Neural cell (in vitro differentiated cells): ENCODE measurements at regions not wholly inside any gene's neighbourhood (a gene's known extent, or its start where the extent isn't known, plus 50 kb on each side); places are given as distances from the start of the nearest gene placed in this dataset.

ENCODE experiments used
- H2AFZ ChIP-seq: fragments of 200-600, 300-800 bp; sonication (generic), shearing (Covaris generic); 2 replicates; pipeline ENCODE4 v1.6.0; 2014; ENCODE audit warnings: low read depth, mild to moderate bottlenecking, antibody characterized with exemption, low read length, moderate library complexity
- H3F3A ChIP-seq: fragments of 200-600 bp; shearing (Covaris generic); 2 replicates; pipeline ENCODE4 v1.6.1; 2016; ENCODE audit warnings: mild to moderate bottlenecking, moderate library complexity, mixed read lengths, antibody characterized with exemption, low read length; ENCODE audit not compliant: insufficient read depth, poor library complexity, severe bottlenecking
- H3K27ac ChIP-seq: fragments of 200-600, 300-800 bp; sonication (generic), shearing (Covaris generic); 2 replicates; pipeline ENCODE4 v1.5.1; 2014; ENCODE audit warnings: mild to moderate bottlenecking, low read length, moderate library complexity
- H3K27me3 ChIP-seq: fragments of 300-800, 200-600 bp; sonication (generic), shearing (Covaris generic); 2 replicates; pipeline ENCODE4 v1.6.0; 2014; ENCODE audit warnings: mild to moderate bottlenecking, low read depth, low read length, moderate library complexity; ENCODE audit not compliant: insufficient read depth
- H3K36me3 ChIP-seq: fragments of 300-800, 200-600 bp; sonication (generic), shearing (Covaris generic); 2 replicates; pipeline ENCODE4 v1.5.1; 2014; ENCODE audit warnings: mild to moderate bottlenecking, antibody characterized with exemption, low read length, moderate library complexity; ENCODE audit not compliant: insufficient read depth
- H3K4me2 ChIP-seq: fragments of 300-800, 200-600 bp; sonication (generic), shearing (Covaris generic); 2 replicates; pipeline ENCODE4 v1.6.0; 2014; ENCODE audit warnings: mild to moderate bottlenecking, low read length
- H3K4me3 ChIP-seq: fragments of 300-800, 200-600 bp; sonication (generic), shearing (Covaris generic); 2 replicates; pipeline ENCODE4 v1.5.1; 2014; ENCODE audit warnings: mild to moderate bottlenecking, low read length, moderate library complexity
- H3K79me2 ChIP-seq: fragments of 200-600 bp; shearing (Covaris generic); replicated peaks from 2 replicates; pipeline ENCODE4 v1.6.0; 2014; ENCODE audit warnings: mild to moderate bottlenecking, low read length, moderate library complexity; ENCODE audit not compliant: insufficient read depth
- H3K9ac ChIP-seq: fragments of 300-800, 200-600 bp; sonication (generic), shearing (Covaris generic); 2 replicates; pipeline ENCODE4 v1.6.1; 2016; ENCODE audit warnings: mild to moderate bottlenecking, low read length, mixed read lengths
- H3K9me2 ChIP-seq: fragments of 200-600 bp; shearing (Covaris generic); 2 replicates; pipeline ENCODE4 v1.6.1; 2016; ENCODE audit warnings: mild to moderate bottlenecking, low read length, mixed read lengths; ENCODE audit not compliant: insufficient read depth
- H3K9me3 ChIP-seq: fragments of 200-600, 300-800 bp; sonication (generic), shearing (Covaris generic); 2 replicates; pipeline ENCODE4 v1.6.1; 2016; ENCODE audit warnings: mild to moderate bottlenecking, mixed run types, low read length, moderate library complexity, mixed read lengths
- H4K20me1 ChIP-seq: fragments of 200-600 bp; shearing (Covaris generic); 2 replicates; pipeline ENCODE4 v1.6.1; 2016; ENCODE audit warnings: mild to moderate bottlenecking, mixed run types; ENCODE audit not compliant: insufficient read depth
- EP300 ChIP-seq: fragments of 450-650 bp; conservative IDR thresholded peaks from 2 replicates; pipeline ENCODE4 v1.6.1; 2014; ENCODE audit warnings: antibody characterized with exemption, mild to moderate bottlenecking, moderate library complexity; ENCODE audit not compliant: poor library complexity, severe bottlenecking
- EZH2 ChIP-seq: fragments of 200-600, 300-800 bp; shearing (Covaris generic), sonication (generic); IDR thresholded peaks from 2 replicates; pipeline ENCODE4 v1.6.1; 2014; ENCODE audit warnings: antibody characterized with exemption, low read length, borderline replicate concordance, mild to moderate bottlenecking; ENCODE audit not compliant: insufficient read depth, poor library complexity, severe bottlenecking
- MXI1 ChIP-seq: fragments of 450-650 bp; conservative IDR thresholded peaks from 2 replicates; pipeline ENCODE4 v1.6.1; 2014; ENCODE audit warnings: antibody characterized with exemption, mild to moderate bottlenecking; ENCODE audit not compliant: poor library complexity, severe bottlenecking
- POLR2AphosphoS5 ChIP-seq: IDR thresholded peaks from 2 replicates; pipeline ENCODE4 v1.6.1; 2012
- RAD21 ChIP-seq: fragments of 450-650 bp; conservative IDR thresholded peaks from 2 replicates; pipeline ENCODE4 v1.6.1; 2014; ENCODE audit warnings: antibody characterized with exemption, mild to moderate bottlenecking, moderate library complexity
- REST ChIP-seq: IDR thresholded peaks from 2 replicates; pipeline ENCODE4 v1.6.1; 2012; ENCODE audit warnings: borderline replicate concordance
- SMC3 ChIP-seq: fragments of 450-650 bp; conservative IDR thresholded peaks from 2 replicates; pipeline ENCODE4 v1.6.1; 2014; ENCODE audit warnings: antibody characterized with exemption, mild to moderate bottlenecking, moderate library complexity; ENCODE audit not compliant: poor library complexity
- TAF1 ChIP-seq: IDR thresholded peaks from 2 replicates; pipeline ENCODE4 v1.6.1; 2012; ENCODE audit warnings: low read depth

DNA sequence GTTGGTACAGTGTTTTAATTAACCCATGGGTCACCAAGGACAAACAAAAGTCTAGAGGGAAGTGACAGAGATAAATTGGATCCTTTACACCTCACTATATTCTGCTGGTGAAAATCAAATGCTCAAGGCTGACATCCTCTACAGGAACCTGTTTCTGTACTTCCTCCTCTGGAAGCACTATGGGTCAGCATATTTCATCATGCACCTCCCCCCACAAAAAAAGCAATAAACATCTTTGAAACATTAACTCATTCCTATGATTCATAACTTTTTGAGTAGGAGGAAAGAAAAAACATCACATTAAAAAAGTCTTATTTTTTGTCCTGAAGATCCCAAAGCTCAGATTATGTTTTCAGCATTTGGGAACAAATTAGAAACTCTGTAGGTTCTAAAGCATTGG lies 588.3 kb upstream of the SGCG start:
- TF ChIP-seq EZH2 (no peak), REST (no peak), MXI1 (no peak), TAF1 (no peak), RAD21 (no peak), SMC3 (no peak), EP300 (no peak), POLR2AphosphoS5 (no peak)
- Histone ChIP-seq H3K79me2 (no peaks in the 10 kb centered on the region), H3K9me2 (no peaks in the 10 kb centered on the region), H3K36me3 (no peaks in the 10 kb centered on the region), H3K27ac (no peak overlapping the region), H3K9me3 (no peaks in the 10 kb centered on the region), H3F3A (no peaks in the 10 kb centered on the region), H2AFZ (no peak overlapping the region), H4K20me1 (no peaks in the 10 kb centered on the region), H3K27me3 (no peaks in the 10 kb centered on the region), H3K4me2 (no peak overlapping the region), H3K9ac (no peak overlapping the region), H3K4me3 (no peak overlapping the region)

- H4K20me1 ChIP-seq, result no peaks in the 10 kb centered on the region
- no peaks in the 10 kb centered on the region for H3K79me2 ChIP-seq
- no peaks in the 10 kb centered on the region for H3F3A ChIP-seq
- H3K4me3 ChIP-seq, result no peak overlapping the region
- no peak overlapping the region for H3K9ac ChIP-seq
- no peaks in the 10 kb centered on the region for H3K9me3 ChIP-seq
- H3K27ac ChIP-seq, result no peak overlapping the region
- no peaks in the 10 kb centered on the region for H3K9me2 ChIP-seq
- no peaks in the 10 kb centered on the region for H3K27me3 ChIP-seq
- no peak overlapping the region for H2AFZ ChIP-seq
- no peak for TF ChIP-seq POLR2AphosphoS5
- no peak for TF ChIP-seq TAF1
- no peak for TF ChIP-seq REST
- no peak overlapping the region for H3K4me2 ChIP-seq
- H3K36me3 ChIP-seq, result no peaks in the 10 kb centered on the region
Observed at GRCh38 chr13:22594041-22594440, 586.7 kb upstream of the SGCG start.
